ENCODE measurements at regions not wholly inside any gene's neighbourhood (a gene's known extent, or its start where the extent isn't known, plus 50 kb on each side); places are given as distances from the start of the nearest gene placed in this dataset.
A peak's percentile ranks its signal among the peaks of the same experiment; 100 is the strongest.

DNA sequence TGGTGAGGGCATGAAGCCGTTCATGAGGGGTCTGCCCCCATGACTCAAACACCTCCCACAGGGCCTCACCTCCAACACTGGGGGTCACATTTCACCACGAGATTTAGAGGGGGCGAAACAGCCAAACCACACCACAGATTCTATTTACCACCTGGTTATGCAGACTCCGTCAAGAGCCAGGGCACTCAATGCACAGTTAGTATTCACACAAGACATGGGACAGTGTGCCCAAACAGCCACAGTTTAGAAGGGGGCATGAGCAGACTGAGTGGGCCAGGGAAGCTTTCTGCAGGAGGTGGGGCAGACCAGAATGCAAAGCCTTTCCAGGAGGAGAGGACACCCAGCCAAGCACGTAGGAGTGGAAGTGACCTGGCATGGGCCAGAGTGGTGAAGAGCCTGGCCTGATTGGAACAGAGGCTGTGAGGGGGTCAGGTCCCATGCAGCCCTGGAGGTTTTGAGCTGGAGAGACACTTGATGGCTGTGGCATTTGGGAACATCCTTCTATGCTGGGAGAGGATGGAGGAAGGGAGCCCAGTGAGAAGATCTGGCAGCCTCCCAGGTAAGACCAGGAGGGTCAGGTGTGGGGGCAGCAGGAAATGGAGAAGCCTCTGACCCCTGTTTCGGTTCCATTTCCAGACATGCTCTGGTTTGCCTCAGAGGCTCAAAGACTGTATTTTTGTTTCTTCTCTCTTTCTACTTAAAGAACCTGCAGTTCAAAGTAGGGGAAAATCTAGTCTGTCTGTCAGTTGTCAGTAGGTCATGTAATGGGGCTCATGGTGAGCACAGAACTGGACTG is 199.1 kb upstream of the NCAM1 start:
- H3K9me3 ChIP-seq: no peaks in the 10 kb centered on the region
- peak overlapping the region in 1 of 12 donors; percentile 10 for H3K27ac ChIP-seq
- no peaks in the 10 kb centered on the region for H3K27me3 ChIP-seq
- H3K36me3 ChIP-seq: no peaks in the 10 kb centered on the region
- H3K4me3 ChIP-seq: no peak overlapping the region
- ATAC-seq (peak in 2 of 4 donors; percentile 29 to 47), DNase-seq (peak in 1 of 5 donors; percentile 66)
- 60 to 69% (median 65%) methylated on average over 6 of the region's 6 CpGs for WGBS, 4 donors
- intact Hi-C loops (cut with DNase I): no loop called here
- peaks cover 0 to 27% (median 4%) of the 10 kb centered on the region in 12 donors for H3K4me1 ChIP-seq
- no peak for TF ChIP-seq POLR2A (IDR thresholded peaks at IDR 0.05)
- TF ChIP-seq, protein P1, sequence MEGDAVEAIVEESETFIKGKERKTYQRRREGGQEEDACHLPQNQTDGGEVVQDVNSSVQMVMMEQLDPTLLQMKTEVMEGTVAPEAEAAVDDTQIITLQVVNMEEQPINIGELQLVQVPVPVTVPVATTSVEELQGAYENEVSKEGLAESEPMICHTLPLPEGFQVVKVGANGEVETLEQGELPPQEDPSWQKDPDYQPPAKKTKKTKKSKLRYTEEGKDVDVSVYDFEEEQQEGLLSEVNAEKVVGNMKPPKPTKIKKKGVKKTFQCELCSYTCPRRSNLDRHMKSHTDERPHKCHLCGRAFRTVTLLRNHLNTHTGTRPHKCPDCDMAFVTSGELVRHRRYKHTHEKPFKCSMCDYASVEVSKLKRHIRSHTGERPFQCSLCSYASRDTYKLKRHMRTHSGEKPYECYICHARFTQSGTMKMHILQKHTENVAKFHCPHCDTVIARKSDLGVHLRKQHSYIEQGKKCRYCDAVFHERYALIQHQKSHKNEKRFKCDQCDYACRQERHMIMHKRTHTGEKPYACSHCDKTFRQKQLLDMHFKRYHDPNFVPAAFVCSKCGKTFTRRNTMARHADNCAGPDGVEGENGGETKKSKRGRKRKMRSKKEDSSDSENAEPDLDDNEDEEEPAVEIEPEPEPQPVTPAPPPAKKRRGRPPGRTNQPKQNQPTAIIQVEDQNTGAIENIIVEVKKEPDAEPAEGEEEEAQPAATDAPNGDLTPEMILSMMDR (IDR thresholded peaks at IDR 0.05): no peak

DNA sequence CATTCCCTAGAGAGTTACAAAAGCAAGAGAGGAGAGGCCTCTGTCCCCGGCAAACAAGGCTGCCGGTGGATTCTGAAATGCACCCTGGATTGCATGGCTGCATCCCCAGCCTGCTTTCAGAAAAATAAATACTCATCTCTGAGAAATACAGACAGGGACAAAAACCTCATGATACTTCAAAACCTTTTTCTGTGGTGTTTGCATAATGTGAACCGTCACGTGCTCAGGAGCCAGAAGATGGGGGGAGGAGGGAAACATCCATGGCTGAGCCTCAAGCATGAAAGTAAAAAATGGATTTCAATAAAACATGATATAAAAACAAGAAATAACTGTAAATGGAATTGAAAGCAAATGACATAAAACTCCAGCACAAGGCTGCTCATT is 198.5 kb upstream of the NCAM1 start:
- DNase-seq: no peak
- H3K27me3 ChIP-seq: no peaks in the 10 kb centered on the region
- H3K27ac ChIP-seq: no peak overlapping the region
- H3K9me3 ChIP-seq: no peaks in the 10 kb centered on the region
- H3K36me3 ChIP-seq: no peaks in the 10 kb centered on the region
- WGBS, 4 donors: 45 to 71% (median 51%) methylated on average over 4 of the region's 4 CpGs
- H3K4me1 ChIP-seq: peaks cover 0 to 27% (median 4%) of the 10 kb centered on the region in 12 donors
- H3K4me3 ChIP-seq: no peak overlapping the region
- intact Hi-C loops (cut with DNase I): no loop called here
- TF ChIP-seq POLR2A (IDR thresholded peaks at IDR 0.05): no peak
- TF ChIP-seq, protein P1 (IDR thresholded peaks at IDR 0.05): no peak
- no peak for ATAC-seq

DNA sequence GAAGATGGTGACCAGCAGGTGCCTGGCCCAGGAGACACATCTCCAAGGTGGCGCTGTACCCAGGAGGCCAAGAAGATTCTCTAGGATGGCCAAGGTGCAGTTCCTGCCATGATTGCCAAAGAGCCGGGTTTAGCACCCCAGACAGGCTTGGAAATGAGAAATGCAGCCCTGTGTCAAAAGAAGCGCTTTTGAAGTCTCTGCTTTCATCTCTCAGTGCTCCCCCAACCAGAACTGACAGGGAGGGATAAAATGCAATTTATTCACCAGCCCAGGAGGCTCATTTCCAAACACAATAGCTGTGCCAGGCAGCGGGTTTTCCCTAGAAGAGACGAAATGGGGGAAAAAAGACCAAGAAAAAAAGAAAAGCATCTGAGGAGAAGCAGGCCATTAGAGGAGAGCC is 195.9 kb upstream of the NCAM1 start:
- intact Hi-C loops (cut with DNase I): no loop called here
- DNase-seq (no peak), ATAC-seq (no peak)
- no peaks in the 10 kb centered on the region for H3K36me3 ChIP-seq
- peaks cover 0 to 16% (median 6%) of the 10 kb centered on the region in 12 donors for H3K4me1 ChIP-seq
- H3K4me3 ChIP-seq: no peak overlapping the region
- H3K27ac ChIP-seq: no peak overlapping the region
- H3K9me3 ChIP-seq: no peaks in the 10 kb centered on the region
- TF ChIP-seq, protein P1 (IDR thresholded peaks at IDR 0.05): no peak
- no peak for TF ChIP-seq POLR2A (IDR thresholded peaks at IDR 0.05)
- no peaks in the 10 kb centered on the region for H3K27me3 ChIP-seq
- WGBS, 4 donors: 87 to 95% (median 92%) methylated on average over 5 of the region's 5 CpGs

DNA sequence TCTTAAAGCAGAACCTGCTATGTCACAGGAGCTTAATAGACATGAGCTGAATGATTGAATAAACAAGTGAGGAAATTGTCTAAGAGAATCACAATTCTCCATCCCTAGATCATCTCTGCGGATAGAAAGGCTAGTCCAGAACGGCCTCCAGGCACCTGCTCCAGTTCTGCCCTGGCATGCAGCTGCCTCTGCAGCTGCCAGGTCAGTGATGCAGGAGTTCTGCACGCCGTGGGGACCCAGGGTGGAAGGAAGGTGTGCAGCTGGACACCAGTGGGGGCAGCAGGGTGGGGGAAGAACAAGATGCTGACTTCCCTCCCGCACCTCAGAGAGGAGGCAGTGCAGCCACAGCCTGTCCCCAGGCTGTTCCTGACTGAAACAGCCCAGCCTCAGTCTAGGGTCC is 192.1 kb upstream of the NCAM1 start:
- ATAC-seq (peak in 2 of 4 donors; percentile 15 to 25), DNase-seq (no peak)
- Histone ChIP-seq H3K4me3 (no peak overlapping the region), H3K27me3 (no peaks in the 10 kb centered on the region), H3K36me3 (no peaks in the 10 kb centered on the region), H3K27ac (peak overlapping the region in 5 of 12 donors; percentile 21 to 61 (median 52)), H3K4me1 (peaks cover 0 to 15% (median 4%) of the 10 kb centered on the region in 12 donors), H3K9me3 (no peaks in the 10 kb centered on the region)
- intact Hi-C loops (cut with DNase I): no loop called here
- TF ChIP-seq, protein P1 (IDR thresholded peaks at IDR 0.05): no peak
- TF ChIP-seq POLR2A (IDR thresholded peaks at IDR 0.05): no peak
- WGBS, 4 donors: 31 to 57% (median 41%) methylated on average over 4 to 5 of the region's 5 CpGs
